Astrocyte of the spinal cord (primary cell): ENCODE measurements at regions not wholly inside any gene's neighbourhood (a gene's known extent, or its start where the extent isn't known, plus 50 kb on each side); places are given as distances from the start of the nearest gene placed in this dataset.

ENCODE experiments used
- DNase-seq: peaks from one replicate; pipeline ENCODE4 v3.0.0; 2011; ENCODE audit warnings: low read depth, low spot score
- H3K4me3 ChIP-seq: 2 replicates; pipeline ENCODE4 v1.5.1; 2011; ENCODE audit warnings: low read depth, mild to moderate bottlenecking, low read length, moderate library complexity
- in situ Hi-C: cut with HindIII; loops from 2 replicates; pipeline ENCODE4 v1.10.0; 2017; ENCODE audit warnings: low sequenced_read_pairs
- TF ChIP-seq, protein P1 (sequence below): IDR thresholded peaks from 2 replicates; pipeline ENCODE4 v1.5.1; 2012; ENCODE audit warnings: low read depth, mild to moderate bottlenecking, low read length, inconsistent platforms

DNA sequence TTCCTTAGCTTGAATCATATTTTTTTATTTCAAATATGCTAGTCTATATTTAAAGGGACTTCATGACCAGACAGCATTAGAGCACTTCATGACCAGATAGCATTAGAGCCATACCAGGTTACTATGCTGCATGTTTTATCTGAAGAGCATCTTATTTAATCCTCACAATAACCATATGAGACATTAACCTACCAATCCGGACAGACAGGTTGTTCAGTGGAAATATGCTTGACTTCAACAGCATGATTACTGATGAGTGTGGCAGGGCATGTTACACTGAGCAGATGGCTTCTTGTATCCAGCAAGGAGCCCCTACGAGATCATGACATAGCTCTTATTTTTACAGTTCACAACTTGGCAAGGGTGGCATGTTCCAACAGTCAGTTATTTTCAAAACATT, 85.0 kb upstream of the KCTD3 start:
- no peak overlapping the region for H3K4me3 ChIP-seq
- in situ Hi-C loops, result no loop called here
- DNase-seq, result no peak
- TF ChIP-seq, protein P1, sequence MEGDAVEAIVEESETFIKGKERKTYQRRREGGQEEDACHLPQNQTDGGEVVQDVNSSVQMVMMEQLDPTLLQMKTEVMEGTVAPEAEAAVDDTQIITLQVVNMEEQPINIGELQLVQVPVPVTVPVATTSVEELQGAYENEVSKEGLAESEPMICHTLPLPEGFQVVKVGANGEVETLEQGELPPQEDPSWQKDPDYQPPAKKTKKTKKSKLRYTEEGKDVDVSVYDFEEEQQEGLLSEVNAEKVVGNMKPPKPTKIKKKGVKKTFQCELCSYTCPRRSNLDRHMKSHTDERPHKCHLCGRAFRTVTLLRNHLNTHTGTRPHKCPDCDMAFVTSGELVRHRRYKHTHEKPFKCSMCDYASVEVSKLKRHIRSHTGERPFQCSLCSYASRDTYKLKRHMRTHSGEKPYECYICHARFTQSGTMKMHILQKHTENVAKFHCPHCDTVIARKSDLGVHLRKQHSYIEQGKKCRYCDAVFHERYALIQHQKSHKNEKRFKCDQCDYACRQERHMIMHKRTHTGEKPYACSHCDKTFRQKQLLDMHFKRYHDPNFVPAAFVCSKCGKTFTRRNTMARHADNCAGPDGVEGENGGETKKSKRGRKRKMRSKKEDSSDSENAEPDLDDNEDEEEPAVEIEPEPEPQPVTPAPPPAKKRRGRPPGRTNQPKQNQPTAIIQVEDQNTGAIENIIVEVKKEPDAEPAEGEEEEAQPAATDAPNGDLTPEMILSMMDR, result no peak

DNA sequence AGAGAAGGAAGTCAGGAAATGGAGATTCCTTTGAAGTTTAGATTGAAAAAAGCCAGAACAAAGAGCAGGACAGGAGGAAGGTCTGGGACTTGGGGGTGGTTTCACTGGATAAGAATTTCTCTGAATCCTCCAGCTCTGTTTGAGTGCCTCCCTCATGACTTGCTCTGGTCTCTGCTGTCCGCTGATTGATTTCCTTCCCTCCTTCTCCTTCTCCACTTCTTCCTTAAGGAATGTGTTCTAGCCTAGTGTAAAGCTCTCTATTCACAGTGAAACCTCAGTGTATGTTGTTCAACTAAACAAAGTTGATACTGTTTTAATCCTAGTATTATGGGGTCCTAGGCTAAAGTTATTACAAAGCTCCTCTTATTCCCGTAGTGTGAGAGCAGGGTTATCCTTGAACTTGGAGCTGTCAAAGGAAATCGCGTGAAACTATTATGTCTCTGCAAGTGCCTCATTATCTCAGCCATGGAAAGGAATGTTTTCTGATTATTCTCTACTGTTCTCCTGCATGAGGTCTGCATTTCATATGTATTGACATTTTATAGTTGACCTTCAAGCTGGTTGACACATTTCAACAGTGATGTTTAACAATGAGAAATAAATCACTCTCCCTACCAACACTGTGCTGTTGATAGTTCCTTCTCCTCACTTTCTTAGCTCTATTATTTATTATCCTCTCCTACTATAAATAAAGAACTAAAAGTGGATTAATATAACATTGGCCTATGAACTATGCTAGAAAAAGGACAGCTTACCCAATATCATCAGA, 82.7 kb upstream of the KCTD3 start:
- in situ Hi-C loops, result no loop called here
- TF ChIP-seq, protein P1, result no peak
- DNase-seq, result no peak
- H3K4me3 ChIP-seq, result no peak overlapping the region

DNA sequence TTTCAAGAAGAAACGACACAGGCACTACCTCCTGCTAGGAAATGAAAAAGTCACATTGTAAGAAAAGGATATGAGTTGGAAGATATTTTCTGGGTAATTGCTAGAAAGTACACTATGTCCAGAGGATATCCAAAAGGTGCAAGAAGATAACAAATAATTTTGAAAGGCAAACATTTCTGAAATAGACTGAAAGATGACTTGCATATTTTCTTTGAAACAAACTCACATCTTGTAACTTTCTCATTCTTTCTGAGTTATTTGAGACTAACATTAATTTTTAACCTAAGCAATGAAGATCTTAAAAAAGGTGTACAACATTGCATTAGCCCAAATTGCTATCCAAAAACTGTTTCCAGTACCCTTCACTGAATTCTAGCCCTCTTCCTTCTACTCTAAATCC, 79.6 kb upstream of the KCTD3 start:
- DNase-seq, result no peak
- no peak overlapping the region for H3K4me3 ChIP-seq
- TF ChIP-seq, protein P1, result no peak
- in situ Hi-C loops, result no loop called here

DNA sequence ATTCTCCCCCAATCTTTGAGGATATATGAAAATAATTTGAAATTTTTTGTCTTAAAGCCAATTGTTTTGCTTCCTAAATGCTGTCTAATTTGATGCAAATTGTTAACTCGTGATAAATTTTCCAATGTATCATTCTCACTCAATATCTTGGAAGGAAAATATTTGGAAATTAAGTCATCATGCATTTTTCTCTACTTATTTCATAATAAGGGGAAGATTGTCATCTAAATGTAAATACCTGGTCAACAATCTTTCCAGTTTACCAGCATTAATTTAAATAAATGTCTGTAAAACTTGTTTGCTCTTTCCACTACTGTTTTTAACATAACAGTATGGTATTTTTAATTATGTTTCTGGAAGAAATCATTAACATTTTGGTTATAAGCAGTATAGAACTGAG, 78.3 kb upstream of the KCTD3 start:
- DNase-seq, result no peak
- no peak overlapping the region for H3K4me3 ChIP-seq
- TF ChIP-seq, protein P1, result no peak
- in situ Hi-C loops, result no loop called here

DNA sequence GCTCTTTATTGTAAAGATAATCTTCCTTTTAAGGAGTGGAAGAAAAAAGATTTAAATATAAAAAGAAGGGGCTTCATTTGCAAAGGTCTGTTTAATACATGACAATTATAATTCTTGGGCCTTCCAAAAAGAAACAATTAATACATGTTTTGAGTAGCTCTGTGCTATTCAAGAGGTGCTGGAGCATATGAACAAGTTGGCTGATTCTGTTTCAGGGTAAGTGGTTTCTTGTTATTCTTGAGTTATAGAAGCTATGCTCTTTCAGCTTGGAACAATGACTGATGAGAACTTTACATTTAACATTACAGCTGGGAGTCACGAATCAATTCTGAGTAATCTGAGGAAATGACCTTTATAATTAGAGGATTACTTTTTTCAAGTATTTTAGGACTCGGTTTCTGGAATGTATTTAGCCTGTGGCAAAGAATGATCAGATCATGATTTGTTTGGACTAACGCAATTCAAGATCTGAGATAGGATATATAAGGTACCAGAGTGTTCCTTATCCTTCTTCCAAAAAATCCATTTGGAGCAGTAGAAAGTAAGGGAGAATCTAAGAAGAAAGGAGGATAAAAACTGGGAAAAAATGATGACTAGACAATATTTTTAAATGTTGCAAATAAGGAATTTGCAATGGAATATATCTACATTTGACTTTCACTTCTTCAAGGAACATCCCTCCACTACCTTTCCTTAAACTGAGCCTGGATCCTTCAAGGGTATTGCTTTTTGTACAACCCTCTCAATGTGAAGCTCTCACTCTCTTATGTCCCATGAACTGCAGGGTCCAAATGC, 77.1 kb upstream of the KCTD3 start:
- no peak overlapping the region for H3K4me3 ChIP-seq
- DNase-seq, result no peak
- in situ Hi-C loops, result no loop called here
- TF ChIP-seq, protein P1, result no peak

DNA sequence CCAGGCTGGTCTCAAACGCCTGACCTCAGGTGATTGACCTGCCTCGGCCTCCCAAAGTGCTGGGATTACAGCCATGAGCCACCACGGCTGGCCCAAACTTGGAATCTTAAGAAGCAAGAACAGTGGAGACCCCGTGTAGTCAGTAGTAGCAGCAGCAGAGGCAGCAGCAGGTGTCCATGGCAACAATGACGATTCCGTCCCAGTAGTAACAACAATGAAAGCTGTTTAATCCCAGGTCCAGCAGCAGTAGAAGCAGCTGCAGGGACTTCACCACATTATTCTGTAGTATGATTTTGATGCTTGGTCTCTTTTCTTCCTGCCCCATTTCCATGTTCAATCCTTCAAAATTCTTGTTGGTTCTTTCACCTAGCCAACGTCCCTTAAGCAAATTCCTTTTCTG, 69.6 kb upstream of the KCTD3 start:
- TF ChIP-seq, protein P1, result no peak
- H3K4me3 ChIP-seq, result no peak overlapping the region
- in situ Hi-C loops, result no loop called here
- no peak for DNase-seq
